GM12878 (cell line): ENCODE measurements at regions not wholly inside any gene's neighbourhood (a gene's known extent, or its start where the extent isn't known, plus 50 kb on each side); places are given as distances from the start of the nearest gene placed in this dataset.

Experiments
- ATAC-seq: fragments of 200-7000 bp; cut with Tn5 transposase; 3 replicates; pipeline ENCODE4 v1.9.1; 2020; ENCODE audit warnings: mild to moderate bottlenecking, moderate library complexity
- BruUV-seq: library from RNA; stranded (reverse); fragments of 400-500 nt; replicated peaks from 2 replicates; lab custom pipeline; 2021; lab: Mats Ljungman, UMichigan
- CTCF ChIA-PET: fragments of 300-600 bp; sonication (Branson Sonifier 250); formaldehyde crosslinking; extraction: SDS; loops from one replicate; lab custom pipeline; 2021; ENCODE audit warnings: inconsistent platforms; lab: Yijun Ruan, JAX
- POLR2A ChIA-PET: fragments of 350-600 bp; formaldehyde crosslinking; extraction: SDS; loops from one replicate; lab custom pipeline; 2021; ENCODE audit warnings: inconsistent platforms; lab: Charles Lee
- RAD21 ChIA-PET: fragments of 300-600 bp; sonication (Branson Sonifier 250); formaldehyde crosslinking; loops from one replicate; lab custom pipeline; 2023; ENCODE audit warnings: antibody characterized with exemption; ENCODE audit not compliant: unreplicated experiment; lab: Charles Lee
- SMC1A ChIA-PET: fragments of 300-600 bp; sonication (Branson Sonifier 250); formaldehyde crosslinking; loops from one replicate; lab custom pipeline; 2023; ENCODE audit not compliant: unreplicated experiment, uncharacterized antibody; lab: Charles Lee
- DNase-seq: peaks from one replicate; pipeline ENCODE4 v3.0.0-alpha.2; 2011; ENCODE audit warnings: low read depth, low spot score
- FAIRE-seq: peaks from 3 replicates; lab custom pipeline; 2011; peaks lifted over from hg19 to GRCh38; lab: Jason Lieb, UNC
- H2AFZ ChIP-seq: 2 replicates; pipeline ENCODE4 v1.6.0; 2011; ENCODE audit warnings: low read depth, low read length, control low read depth; ENCODE audit not compliant: control insufficient read depth
- H3K27ac ChIP-seq: 2 replicates; pipeline ENCODE4 v1.5.1; 2011; ENCODE audit warnings: control low read depth; ENCODE audit not compliant: control insufficient read depth, insufficient read depth
- H3K27me3 ChIP-seq, 2 experiments: replicated peaks in 1 of 2; 2 replicates each; pipeline versions ENCODE4 v1.6.0 to v1.6.1; 2011; ENCODE audit warnings: low read length in 1 of 2; ENCODE audit not compliant: control insufficient read depth in 2 of 2, insufficient read depth in 2 of 2
- H3K36me3 ChIP-seq, 2 experiments: 2 replicates each; pipeline ENCODE4 v1.5.1; 2011; ENCODE audit warnings: low read length in 1 of 2; ENCODE audit not compliant: control insufficient read depth in 2 of 2, insufficient read depth in 2 of 2
- H3K4me1 ChIP-seq: 2 replicates; pipeline ENCODE4 v1.6.1; 2011; ENCODE audit warnings: mild to moderate bottlenecking, low read length, moderate library complexity, mixed read lengths; ENCODE audit not compliant: control insufficient read depth, insufficient read depth
- H3K4me2 ChIP-seq: 2 replicates; pipeline ENCODE4 v1.6.0; 2011; ENCODE audit warnings: control low read depth; ENCODE audit not compliant: control insufficient read depth, insufficient read depth
- H3K4me3 ChIP-seq: fragments of 200-600 bp; sonication (generic); 2 replicates; pipeline ENCODE4 v1.5.1; 2016
- H3K79me2 ChIP-seq: 2 replicates; pipeline ENCODE4 v1.6.0; 2011; ENCODE audit warnings: low read length; ENCODE audit not compliant: control insufficient read depth, insufficient read depth
- H3K9ac ChIP-seq: 2 replicates; pipeline ENCODE4 v1.8.0; 2011; ENCODE audit warnings: low read length, control low read depth, mixed read lengths; ENCODE audit not compliant: control insufficient read depth, insufficient read depth
- H3K9me3 ChIP-seq: replicated peaks from 3 replicates; pipeline ENCODE4 v1.5.1; 2011; ENCODE audit warnings: mild to moderate bottlenecking, low read length; ENCODE audit not compliant: control insufficient read depth, insufficient read depth
- H4K20me1 ChIP-seq: 2 replicates; pipeline ENCODE4 v1.6.0; 2011; ENCODE audit not compliant: control insufficient read depth, insufficient read depth
- HCFC1 ChIP-seq: fragments of 150-350 bp; IDR thresholded peaks from 2 replicates; pipeline ENCODE4 v1.6.1; 2014; ENCODE audit warnings: low read length
- KAT2A ChIP-seq: conservative IDR thresholded peaks from 2 replicates; pipeline ENCODE4 v1.6.1; 2011; ENCODE audit warnings: low read depth, low read length; ENCODE audit not compliant: control insufficient read depth
- LARP7 ChIP-seq: fragments of 450-650 bp; IDR thresholded peaks from 2 replicates; pipeline ENCODE4 v1.6.1; 2017; ENCODE audit warnings: mild to moderate bottlenecking
- MYB ChIP-seq: fragments of 150-350 bp; IDR thresholded peaks from 2 replicates; pipeline ENCODE4 v1.6.1; 2014; ENCODE audit warnings: mild to moderate bottlenecking, low read depth, low read length, borderline replicate concordance
- NR2C1 ChIP-seq: fragments of 450-650 bp; IDR thresholded peaks from 2 replicates; pipeline ENCODE4 v1.6.1; 2017; ENCODE audit warnings: antibody characterized with exemption, mild to moderate bottlenecking, moderate library complexity
- PAX5 ChIP-seq: IDR thresholded peaks from 2 replicates; pipeline ENCODE4 v1.6.1; 2011; ENCODE audit warnings: low read depth, low read length, borderline replicate concordance
- POLR2AphosphoS2 ChIP-seq: IDR thresholded peaks from 2 replicates; pipeline ENCODE4 v1.6.1; 2011; ENCODE audit warnings: low read depth, mild to moderate bottlenecking, low read length, improper control_type of control experiment, moderate library complexity
- RBBP5 ChIP-seq: fragments of 200-600 bp; sonication (generic); conservative IDR thresholded peaks from 2 replicates; pipeline ENCODE4 v1.6.1; 2016
- SMAD5 ChIP-seq: IDR thresholded peaks from 2 replicates; pipeline ENCODE4 v1.6.1; 2016; ENCODE audit warnings: antibody characterized with exemption, low read depth
- SRF ChIP-seq, 2 experiments: IDR thresholded peaks; 2 replicates each; pipeline ENCODE4 v1.6.1; 2011; ENCODE audit warnings: low read depth in 2 of 2, low read length in 2 of 2, mild to moderate bottlenecking in 1 of 2, moderate library complexity in 1 of 2
- SUPT20H ChIP-seq: IDR thresholded peaks from 2 replicates; pipeline ENCODE4 v1.6.1; 2011; ENCODE audit warnings: low read depth, mild to moderate bottlenecking, low read length, moderate library complexity, borderline replicate concordance; ENCODE audit not compliant: control insufficient read depth
- TAF1 ChIP-seq: IDR thresholded peaks from 2 replicates; pipeline ENCODE4 v1.6.1; 2011; ENCODE audit warnings: mild to moderate bottlenecking, low read depth, low read length, borderline replicate concordance
- TCF7 ChIP-seq: IDR thresholded peaks from 2 replicates; pipeline ENCODE4 v1.6.1; 2014; ENCODE audit warnings: antibody characterized with exemption, borderline replicate concordance
- WGBS: methylation state at CpG from one replicate; pipeline ENCODE4 v1.1.6; 2016; ENCODE audit warnings: low lambda C conversion rate; ENCODE audit not compliant: insufficient replicate concordance, insufficient coverage; ENCODE audit errors: missing lambda C conversion rate; 5-methylcytosine and 5-hydroxymethylcytosine counted together
- in situ Hi-C: fragments of 300-500 bp; cut with MboI; formaldehyde crosslinking; loops from 9 replicates; pipeline ENCODE4 v1.14.3; 2018; ENCODE audit warnings: mixed read lengths
- intact Hi-C: fragments of 100-400 bp; cut with micrococcal nuclease; formaldehyde crosslinking; loops from one replicate; pipeline ENCODE4 v1.14.2; 2022; ENCODE audit not compliant: unreplicated experiment

GRCh38 chr2:209160800-209161588 lies 262.9 kb upstream of the MAP2 start:
- H2AFZ ChIP-seq, result no peak overlapping the region
- no peaks in the 10 kb centered on the region for H4K20me1 ChIP-seq
- no peaks in the 10 kb centered on the region for H3K36me3 ChIP-seq
- ATAC-seq (no peak), FAIRE-seq (no peak), DNase-seq (no peak)
- H3K9me3 ChIP-seq, result no peaks in the 10 kb centered on the region
- 31% methylated on average over 7 of the region's 7 CpGs for WGBS
- H3K4me2 ChIP-seq, result no peak overlapping the region
- no peak overlapping the region for H3K4me3 ChIP-seq
- no peak overlapping the region for H3K27ac ChIP-seq
- in situ Hi-C loops, result no loop called here
- ChIA-PET SMC1A (no interaction called here), POLR2A (no interaction called here), CTCF (no interaction called here), RAD21 (no interaction called here)
- intact Hi-C loops, result no loop called here
- H3K27me3 ChIP-seq, result no peaks in the 10 kb centered on the region
- H3K79me2 ChIP-seq, result no peaks in the 10 kb centered on the region
- H3K9ac ChIP-seq, result no peak overlapping the region
- BruUV-seq, result no TSS peak
- no peaks in the 10 kb centered on the region for H3K4me1 ChIP-seq
- TF ChIP-seq NR2C1 (no peak), POLR2AphosphoS2 (no peak), SUPT20H (no peak), PAX5 (no peak), KAT2A (no peak), SRF (IDR thresholded peaks at IDR 0.05; ENCODE audit: low read depth in 2 of 2, low read length in 2 of 2) (no peak), LARP7 (no peak), RBBP5 (no peak), TAF1 (no peak), TCF7 (no peak), MYB (no peak), HCFC1 (no peak), SMAD5 (no peak)
